Stimulated activated CD4-positive, alpha-beta T cell treated with anti-CD3 and anti-CD28 coated beads, Interleukin-2, amount 100 ng/mL, for 4 hours (primary cell): ENCODE measurements at regions not wholly inside any gene's neighbourhood (a gene's known extent, or its start where the extent isn't known, plus 50 kb on each side); places are given as distances from the start of the nearest gene placed in this dataset.

ENCODE experiments used
- DNase-seq: peaks from one replicate; pipeline ENCODE4 v3.0.0-alpha.2; 2020; ENCODE audit warnings: low read depth

DNA sequence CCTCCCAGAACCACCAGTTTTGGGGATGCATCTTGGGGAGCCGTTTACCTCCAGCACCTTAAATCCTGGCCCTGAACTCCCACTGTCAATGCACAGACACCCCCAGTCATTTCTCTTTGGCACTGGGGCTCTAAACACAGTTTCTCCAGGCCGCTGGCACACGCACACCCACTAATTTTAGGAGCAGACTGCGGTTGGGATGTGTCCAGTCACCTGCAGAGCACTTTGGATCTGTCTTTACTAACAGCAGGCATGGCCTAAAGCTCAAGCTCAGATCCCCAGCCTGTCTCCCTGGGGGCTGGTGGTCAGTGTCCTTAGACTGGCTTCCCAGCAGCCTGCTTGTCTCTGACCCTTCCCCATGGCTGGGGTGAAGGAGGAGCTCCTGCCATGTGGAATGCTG is 49.9 kb downstream of the SYNE3 start:
- DNase-seq = no peak

DNA sequence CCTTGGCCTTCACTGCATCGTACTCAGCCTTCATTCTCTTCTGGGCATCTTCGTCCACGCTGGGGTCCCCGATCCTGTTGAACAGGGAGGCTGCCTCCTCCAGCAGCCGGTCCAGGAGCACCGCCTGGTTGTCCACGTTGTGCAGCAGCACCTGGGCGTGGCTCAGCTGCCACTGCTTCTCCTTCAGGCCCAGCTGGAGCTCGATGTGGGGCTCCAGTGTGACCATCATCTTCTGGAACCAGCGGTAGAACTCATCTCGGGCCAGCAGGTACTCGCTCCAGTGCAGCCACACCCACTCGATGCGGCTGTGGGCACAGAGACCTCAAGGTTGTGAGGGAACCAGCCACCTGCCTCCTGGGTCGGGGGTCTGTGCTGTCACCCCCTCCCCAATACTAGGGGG is 50.5 kb downstream of the SYNE3 start:
- DNase-seq = no peak

DNA sequence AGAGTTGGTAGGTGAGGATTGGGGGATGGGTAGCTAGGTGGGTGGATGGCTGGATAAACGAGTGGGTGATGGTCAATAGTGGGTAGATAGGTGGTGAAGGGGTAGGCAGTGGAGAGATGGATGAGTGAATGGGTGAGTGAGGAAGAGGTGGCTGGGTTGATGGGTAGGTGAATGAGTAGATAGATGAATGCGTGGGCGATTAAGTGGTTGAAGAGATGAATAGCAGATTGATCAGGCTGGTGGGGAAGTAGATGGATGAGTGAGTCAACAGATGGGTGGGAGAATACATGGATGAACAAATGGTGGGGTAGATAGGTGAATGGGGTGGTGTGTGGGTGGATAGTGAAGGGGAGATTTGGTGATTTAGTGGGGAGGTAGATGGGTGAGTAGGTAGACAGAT is 51.1 kb downstream of the SYNE3 start:
- DNase-seq = no peak

DNA sequence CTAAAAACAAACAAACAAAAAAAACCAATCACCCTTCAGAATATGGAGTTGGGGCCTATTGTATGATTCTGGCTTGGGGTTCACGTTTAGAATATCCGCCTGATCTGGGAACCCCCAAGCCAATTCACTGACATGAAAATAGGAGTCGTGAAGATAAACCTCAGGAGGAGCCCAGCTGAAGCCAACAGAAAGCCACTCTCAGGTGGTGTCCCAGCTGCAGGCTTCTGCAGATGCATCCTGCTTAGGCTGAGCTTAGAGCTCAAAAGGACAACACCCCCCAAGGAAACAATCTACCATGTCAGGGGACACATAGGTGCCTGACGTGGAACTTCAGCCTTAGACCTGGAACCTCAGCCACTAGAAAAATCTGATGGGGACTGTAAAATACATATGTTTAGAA is 51.9 kb downstream of the SYNE3 start:
- DNase-seq = no peak

DNA sequence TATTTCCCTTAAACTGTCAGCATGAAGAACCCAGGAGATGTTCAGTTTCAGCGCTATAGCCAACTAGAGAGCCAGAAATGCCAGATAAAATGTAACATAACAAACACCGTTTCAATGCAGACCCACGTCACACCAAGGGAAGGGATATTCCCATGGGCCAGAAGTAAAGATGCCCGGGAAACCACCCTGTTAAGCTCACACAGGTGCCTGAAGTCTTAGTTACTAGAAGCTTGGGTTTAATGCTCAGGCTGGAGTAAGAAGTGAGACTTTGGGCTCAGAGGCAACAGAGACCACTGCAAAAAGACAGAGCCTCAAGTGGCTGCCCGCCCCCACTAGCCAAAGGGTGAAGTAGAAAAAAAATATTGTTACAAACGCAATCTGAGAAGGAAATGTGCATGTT is 52.3 kb downstream of the SYNE3 start:
- DNase-seq = no peak

DNA sequence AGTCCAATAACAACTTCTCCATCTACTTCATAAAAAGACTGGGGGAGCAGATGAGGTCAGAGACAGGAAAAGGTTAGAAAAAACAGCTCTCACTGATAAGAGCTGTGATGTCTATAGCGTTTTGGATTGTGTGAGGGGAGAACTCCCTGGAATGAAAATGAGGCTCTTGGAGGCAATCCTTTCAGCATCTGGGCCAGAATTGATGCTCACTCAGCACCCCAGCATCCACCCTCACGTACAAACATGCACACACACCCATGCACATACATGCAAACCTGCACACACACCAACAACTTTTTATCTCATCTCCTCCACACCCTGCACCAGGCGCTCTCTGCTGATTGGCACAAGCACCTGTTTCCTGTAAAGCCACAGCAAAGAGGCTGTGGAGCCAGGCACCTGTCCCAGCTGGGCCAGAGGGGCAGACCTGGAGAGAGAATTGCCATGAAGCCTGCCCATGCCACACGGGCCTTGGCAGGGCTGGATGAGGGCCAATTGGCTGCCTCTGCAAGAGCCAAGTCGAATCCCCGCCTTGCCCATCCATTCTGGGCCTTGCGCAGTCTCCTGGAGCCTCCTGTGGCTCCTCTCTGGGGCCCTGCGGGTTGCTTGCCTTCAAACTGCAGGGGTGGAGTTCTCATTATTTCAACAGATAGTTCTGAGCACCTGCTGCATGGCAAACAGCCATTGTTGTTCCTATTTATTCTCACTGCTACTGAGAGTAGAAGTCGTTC is 53.1 kb downstream of the SYNE3 start:
- DNase-seq = no peak

DNA sequence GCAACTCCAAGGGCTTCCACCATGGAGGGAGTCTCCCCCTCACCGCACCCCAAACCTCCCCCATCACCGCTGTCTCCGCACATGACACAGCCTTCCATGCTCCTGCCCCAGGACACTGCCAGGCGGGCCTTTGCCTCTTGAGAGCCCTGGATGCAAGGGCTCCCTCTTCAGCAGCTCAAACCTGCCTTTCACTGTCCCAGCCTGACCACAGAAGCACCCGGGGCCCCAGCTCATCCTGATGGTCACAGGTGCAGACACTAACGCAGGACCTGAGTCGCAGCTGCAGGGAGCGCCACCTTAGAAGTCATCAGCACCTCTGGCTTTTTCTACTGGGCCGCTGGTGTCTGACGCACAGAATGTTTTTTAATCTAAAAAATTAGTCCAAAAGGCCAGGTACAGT is 54.0 kb downstream of the SYNE3 start:
- no peak for DNase-seq

DNA sequence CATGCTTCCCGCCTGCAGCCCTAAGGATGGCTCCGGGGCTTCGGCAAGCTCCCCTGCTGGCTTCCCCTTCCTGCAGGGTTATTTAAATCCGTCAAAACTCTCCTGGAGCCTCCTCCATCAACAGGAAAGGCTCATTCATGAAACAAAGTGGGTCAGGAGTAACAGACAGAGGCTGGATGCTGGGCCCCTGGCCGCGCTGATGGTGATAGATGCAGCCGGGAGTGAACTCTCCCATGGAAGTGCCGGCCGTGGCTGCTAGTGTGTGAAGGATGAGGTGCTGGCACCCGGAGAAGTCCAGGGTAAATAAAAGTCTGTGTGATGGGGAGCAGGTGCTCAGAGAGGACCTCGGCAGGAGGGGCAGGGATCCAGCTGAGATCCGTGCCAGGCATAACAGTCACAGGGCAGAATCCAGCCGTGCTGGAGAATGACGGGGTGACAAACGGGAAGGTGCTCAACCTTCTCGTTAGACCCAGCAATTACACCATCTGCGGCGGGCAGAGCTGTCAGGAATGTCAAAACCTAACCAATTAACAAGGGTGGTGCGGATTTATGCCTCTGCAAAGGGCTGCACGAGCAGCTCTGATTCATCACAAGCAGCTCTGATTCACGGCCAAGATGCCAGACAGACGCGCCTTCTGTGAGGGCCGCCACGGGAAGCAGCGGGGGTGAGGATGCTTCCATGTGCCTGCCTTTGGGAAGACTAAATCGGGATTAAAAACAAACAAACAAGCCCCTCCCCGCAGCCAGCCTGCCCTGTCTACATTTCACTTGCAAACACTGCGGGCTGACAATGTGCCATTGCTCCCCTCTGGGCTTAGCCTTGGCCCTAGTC is 55.6 kb downstream of the SYNE3 start:
- DNase-seq = no peak

DNA sequence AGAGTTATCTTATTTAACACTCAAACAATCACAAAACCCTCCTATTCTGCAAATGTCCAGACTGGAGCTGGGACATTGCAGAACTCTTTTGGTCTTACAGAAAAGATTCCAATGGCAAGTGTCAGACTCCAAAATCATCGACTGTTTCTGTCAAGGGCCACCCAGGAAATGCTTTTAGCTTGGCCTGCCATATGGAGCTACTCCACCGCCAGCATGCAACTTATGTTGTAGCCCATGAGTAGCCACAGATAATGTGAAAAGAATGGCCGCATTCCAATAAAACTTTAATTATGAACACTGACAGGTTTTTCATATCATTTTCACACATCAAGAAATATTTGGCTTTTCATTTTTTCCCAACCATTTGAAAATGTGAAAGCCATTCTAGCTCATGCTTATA is 57.5 kb downstream of the SYNE3 start:
- DNase-seq = no peak

DNA sequence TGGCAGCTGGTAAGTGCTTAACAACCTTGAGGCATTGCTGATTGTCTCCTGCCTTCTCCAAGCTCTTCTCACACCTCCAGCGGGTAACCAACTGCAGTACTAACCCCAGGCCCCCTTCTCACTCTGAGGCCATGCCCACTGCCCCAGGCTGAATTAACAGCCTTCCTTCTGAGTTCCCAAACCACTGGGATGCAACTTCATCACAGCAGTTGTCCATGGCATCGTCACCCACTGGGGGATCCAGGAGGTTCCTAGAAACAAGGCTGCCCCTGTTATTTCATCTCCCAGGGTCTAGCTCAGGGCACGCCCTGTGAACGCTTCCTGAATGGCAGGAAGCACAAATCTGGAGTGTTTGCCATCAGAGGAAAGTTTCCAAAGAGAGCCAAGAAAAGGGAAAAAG is 58.0 kb downstream of the SYNE3 start:
- no peak for DNase-seq

DNA sequence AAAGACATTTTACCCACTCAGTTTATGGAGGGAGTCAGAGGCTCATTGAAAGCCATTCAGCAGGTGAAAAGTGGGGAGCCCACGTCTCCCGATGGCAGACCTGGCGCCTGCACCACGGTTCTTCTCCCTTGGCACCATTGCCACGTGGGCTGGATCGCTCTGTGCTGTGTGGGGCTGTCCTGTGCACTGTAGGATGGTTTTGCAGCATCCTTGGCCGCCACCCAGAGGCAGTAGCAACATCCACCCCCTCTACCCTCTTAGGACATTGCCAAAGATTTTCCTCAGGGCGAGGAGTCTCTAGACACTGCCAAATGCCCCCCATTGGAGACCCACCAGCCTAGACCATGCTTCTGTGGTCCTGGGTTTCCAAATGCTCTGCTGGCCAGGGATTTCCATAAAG is 60.2 kb downstream of the SYNE3 start:
- no peak for DNase-seq

DNA sequence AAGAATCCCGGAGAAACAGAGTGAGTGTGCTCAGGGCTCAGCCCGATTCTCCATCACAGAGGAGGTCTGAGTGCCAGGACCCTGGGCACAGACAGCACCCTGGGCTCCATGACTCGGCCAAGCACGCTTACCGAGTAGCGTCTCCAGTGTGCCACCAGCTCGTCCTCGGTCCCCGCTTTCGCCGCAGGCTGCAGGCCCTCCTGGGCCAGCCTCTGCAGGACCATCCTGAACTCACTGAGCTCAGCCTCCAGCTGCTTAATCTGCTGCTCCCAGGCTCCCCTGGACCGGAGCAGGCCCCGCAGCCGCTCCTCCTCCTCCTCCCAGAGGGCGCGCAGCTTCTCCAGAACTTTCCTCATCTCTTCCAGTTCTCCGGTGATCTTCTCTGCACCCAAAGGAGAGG is 61.2 kb downstream of the SYNE3 start:
- no peak for DNase-seq

DNA sequence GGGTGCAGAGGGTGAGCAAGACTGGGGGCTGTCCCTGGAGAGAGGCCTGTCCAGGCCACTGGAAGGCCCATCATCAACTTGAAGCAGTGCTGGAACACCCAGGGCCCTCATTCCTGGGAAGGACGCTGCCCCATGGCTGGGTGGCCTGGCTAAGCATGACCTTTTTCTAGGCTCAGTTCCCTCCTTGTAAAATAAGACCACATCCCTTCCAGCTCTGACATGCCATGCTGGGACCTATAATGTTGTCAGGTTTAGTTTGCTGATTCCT is 62.8 kb downstream of the SYNE3 start:
- no peak for DNase-seq

DNA sequence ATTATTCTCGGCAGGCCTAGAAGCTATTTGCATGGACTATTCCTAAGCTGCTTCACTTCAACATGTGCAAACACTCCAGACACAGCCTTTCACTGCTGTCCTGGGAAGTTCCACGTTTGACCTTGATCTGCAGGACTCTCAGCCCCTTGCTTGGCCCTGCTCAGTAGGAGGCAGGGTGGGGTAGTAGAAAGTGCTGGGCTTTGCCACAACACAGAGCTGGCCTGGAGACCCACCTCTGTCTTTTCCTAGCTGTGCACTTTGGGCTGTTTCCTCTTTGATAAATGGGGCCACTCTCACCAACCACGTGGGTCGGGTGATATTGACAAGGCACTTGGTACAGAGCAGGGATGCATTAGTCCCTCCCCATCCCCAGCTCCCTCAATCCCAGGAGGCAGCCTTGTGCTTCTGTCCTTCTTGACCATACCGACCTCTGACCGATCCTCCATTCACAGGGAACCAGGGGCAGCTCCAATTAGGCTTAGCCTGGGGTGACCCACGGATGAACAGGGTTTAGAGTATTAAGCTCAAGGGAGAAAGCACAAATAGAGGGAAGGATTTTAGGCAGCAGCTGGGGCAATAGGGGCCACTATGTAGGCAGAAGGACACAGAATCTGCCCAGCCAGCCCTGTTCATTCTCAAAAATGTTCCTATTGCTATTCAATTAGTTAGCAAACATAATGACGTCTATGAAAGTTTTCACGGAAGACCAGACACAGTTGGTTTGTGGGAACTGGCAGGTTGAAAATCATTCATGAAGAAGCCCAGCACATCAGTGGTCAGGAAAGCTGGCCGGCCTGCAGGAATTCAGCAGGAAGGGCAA is 63.3 kb downstream of the SYNE3 start:
- no peak for DNase-seq

DNA sequence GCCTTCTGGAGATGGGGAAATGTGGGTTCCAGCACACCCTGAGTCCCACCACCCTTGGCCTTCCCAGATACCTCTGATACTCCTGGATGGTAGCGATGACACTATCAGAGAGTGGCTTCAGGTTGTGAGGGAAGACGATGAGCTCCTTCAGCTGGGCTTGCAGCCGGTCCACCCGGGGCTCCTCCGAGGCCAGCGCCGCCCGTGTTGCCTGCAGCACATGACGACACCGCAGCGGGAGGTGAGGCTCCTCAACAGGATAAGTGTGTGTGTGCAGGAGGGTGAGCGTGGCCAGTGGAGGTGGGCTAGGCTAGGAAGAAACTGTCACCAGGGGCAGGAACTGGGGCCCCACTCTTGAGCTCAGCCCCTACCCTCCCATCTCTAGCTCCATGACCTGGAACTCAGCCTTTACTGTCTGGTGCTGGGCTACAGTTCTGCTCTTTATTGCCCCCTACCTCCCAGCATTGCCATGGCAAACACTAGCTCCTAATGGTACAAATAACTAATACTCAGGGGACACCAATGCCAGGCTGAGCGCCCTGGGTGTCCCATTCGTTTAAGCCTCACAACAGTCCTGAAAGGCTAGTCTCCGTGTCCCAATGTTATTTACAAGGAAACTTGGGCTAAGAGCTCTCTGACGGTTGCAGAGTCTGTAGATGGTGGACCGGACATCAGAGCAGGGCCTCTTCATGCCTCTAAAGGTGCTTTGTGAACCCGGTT is 64.1 kb downstream of the SYNE3 start:
- no peak for DNase-seq

DNA sequence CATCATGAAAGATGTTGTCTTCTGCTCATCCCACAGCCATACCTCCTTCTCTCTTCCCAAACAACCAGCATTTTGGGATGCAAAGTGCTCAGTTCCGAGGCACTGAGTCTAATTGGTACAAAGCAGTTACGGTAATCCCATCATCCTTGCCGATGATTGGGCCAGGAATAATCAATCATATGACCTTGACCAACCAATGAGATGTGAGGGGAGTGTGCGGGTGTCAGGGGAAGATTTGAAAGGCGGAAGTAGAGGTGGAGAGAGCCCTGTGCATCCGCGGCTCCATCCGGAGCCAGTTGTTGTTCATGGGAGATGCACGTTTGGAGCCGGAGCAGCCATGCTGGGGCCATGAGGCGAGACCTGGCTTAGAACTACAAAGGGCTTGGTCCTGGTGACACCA is 67.3 kb downstream of the SYNE3 start:
- no peak for DNase-seq

DNA sequence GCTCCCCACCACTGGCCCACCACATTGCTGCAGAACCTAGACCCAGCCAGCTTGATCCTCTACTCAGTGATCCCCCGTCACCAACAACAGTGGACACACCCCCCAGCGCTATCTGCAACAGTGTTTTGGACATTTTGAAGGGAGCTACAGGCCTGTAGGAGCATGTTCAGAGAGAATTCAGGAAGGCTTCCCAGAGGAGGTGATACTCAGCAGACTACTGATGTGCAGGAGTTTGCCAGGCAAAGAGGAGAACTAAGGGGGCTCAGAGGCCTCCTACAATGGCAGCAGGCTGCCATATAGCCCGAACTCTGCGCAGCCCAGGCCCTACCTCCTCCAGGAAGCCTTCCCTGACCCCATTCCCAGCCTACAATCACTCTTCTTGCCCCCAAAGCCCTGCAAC is 70.0 kb downstream of the SYNE3 start:
- DNase-seq = no peak

DNA sequence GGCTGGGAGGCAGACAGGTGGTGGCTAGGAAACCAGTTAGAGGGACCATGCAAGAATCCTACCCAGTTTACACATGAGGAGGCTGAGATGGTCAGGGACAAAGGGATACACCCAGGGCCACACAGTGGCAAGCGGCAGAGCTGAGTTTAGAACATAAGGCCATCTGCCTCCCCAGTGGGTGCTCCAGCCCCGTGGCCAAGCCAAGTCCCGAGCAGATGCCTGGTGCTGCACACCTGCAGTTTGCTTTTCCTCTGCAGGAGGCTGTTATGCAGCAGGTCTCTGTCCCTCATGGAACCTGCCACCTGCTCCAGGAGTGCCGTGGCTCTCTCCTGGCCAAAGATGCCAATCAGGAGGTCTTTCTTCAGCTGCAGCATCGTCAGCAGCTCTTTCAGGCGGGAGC is 70.8 kb downstream of the SYNE3 start:
- DNase-seq = no peak

DNA sequence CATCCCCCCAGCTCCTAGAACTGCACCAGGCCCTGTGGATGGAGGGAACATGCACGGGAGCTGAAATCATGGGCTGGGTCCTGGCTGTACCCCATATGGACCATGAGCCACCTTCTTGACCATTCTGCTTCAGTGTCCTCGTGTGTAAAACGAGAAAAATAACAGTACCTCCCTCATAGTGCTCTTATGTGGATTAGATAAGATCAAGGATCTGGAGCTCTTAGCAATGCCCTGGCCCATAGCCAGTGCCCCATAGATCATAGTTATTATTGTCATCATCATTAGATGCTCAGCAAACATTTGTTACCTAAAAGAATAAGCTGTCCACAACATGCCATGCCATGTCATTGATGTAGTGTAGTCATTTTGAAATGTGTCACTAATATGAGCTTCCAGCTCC is 71.3 kb downstream of the SYNE3 start:
- DNase-seq = no peak

DNA sequence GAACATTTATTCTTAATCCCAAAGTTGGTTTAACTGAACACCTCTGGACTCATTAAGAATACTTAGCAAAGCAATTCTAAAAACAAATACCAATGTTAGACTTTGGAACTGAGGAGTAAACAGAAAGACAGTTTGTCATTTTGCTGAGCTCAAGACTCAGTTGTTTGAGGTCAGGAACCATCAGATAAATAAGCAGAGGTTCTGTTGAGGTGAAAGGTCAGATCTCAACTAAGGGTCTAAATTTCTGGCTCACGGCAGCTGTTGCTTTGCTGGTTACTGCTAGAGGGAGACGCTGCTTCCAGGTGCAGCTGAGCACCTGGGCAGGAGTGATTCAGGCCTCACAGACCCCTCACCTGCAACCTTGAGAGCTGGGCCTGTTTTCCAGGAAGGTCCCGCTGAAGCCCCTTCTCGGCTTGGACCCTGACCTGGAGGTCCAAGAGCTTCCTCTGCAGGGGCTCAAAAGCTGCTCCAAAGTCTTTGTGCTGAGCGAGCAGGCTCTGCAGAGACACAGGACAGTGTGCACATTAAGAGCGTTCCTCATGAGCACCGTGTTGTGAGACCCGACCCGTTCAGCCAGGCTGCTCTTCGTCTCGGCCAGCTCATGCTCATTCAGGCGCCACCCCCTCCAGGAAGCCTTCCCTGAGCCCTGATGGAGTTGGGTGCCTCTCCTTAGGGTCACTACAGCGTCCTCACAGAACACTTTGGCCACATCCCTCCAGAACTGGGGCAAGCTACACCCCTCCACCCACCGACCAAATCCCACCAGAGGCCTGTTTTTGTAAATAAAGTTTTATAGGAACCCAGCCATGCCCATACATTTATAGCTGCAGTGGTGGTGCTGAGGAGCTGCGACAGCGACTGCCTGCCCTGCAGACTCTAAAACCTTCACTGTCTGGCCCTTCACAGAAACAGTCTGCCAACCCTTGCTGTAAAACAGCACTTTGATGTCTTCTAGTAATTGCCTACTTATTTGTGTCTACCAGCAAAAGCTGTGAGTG is 72.0 kb downstream of the SYNE3 start:
- no peak for DNase-seq

DNA sequence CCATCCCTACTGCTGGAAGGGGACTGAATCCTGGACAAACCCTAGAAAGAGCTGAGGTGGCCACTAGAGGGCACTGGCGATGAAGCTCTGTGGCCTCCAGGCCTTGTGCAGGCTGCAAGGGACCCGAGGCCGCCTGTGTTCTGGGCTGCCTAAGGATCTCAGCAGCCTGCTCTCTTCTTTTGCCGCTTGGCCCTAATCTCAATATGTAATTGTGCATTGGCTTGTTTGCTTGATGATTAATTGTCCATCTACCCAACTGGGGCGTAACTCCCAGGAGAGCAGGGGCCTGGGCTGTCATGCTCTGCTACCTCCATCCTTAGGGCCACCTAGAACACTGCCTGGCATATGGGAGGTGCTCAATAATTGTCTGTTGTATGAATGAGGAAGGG is 73.8 kb downstream of the SYNE3 start:
- peak; percentile 60 for DNase-seq
